Hepatocyte (in vitro differentiated cells): ENCODE measurements at regions not wholly inside any gene's neighbourhood (a gene's known extent, or its start where the extent isn't known, plus 50 kb on each side); places are given as distances from the start of the nearest gene placed in this dataset.

Experiments used
- EZH2phosphoT487 ChIP-seq: fragments of 200-600 bp; sonication (generic); IDR thresholded peaks from one replicate; pipeline ENCODE4 v1.6.1; 2018; ENCODE audit warnings: antibody characterized with exemption, mild to moderate bottlenecking, low read depth, moderate library complexity; ENCODE audit not compliant: unreplicated experiment, severe bottlenecking
- TF ChIP-seq, protein P1 (sequence below): fragments of 200-600 bp; sonication (generic); IDR thresholded peaks from 2 replicates; pipeline ENCODE4 v1.5.1; 2016; ENCODE audit warnings: antibody characterized with exemption, mild to moderate bottlenecking; ENCODE audit not compliant: poor library complexity

DNA sequence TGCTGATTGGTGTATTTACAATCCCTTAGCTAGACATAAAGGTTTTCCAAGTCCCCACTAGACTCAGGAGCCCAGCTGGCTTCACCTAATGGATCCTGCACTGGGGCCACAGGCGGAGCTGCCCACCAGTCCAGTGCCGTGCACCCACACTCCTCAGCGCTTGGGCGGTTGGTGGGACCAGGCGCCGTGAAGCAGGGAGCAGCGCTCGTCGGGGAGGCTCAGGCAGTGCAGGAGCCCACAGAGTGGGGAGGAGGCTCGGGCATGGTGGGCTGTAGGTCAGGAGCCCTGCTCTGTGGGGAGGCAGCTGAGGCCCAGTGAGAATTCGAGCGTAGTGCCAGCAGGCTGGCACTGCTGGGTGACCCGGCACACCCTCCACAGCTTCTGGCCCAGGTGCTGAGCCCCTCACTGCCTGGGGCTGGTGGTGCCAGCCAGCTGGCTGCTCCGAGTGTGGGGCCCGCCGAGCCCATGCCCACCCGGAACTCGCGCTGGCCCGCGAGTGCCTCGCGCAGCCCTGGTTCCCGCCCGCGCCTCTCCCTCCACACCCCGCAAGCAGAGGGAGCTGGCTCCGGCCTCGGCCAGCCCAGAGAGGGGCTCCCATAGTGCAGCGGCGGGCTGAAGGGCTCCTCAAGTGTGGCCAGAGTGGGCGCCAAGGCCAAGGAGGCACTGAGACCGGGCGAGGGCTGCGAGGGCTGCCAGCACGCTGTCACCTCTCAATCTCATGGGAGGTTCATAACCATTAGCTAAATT lies 475.6 kb upstream of the DCC start:
- no peak for TF ChIP-seq EZH2phosphoT487
- TF ChIP-seq, protein P1, sequence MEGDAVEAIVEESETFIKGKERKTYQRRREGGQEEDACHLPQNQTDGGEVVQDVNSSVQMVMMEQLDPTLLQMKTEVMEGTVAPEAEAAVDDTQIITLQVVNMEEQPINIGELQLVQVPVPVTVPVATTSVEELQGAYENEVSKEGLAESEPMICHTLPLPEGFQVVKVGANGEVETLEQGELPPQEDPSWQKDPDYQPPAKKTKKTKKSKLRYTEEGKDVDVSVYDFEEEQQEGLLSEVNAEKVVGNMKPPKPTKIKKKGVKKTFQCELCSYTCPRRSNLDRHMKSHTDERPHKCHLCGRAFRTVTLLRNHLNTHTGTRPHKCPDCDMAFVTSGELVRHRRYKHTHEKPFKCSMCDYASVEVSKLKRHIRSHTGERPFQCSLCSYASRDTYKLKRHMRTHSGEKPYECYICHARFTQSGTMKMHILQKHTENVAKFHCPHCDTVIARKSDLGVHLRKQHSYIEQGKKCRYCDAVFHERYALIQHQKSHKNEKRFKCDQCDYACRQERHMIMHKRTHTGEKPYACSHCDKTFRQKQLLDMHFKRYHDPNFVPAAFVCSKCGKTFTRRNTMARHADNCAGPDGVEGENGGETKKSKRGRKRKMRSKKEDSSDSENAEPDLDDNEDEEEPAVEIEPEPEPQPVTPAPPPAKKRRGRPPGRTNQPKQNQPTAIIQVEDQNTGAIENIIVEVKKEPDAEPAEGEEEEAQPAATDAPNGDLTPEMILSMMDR: no peak
